Dermis blood vessel endothelial cell (primary cell): ENCODE measurements at regions not wholly inside any gene's neighbourhood (a gene's known extent, or its start where the extent isn't known, plus 50 kb on each side); places are given as distances from the start of the nearest gene placed in this dataset.
"Not testable (repeated sequence)": the region's sequence is repeated elsewhere in the genome, so short reads cannot be mapped to it uniquely, and the experiment has no call there.

Source experiments
- DNase-seq: peaks from one replicate; pipeline ENCODE4 v3.0.0; 2010

DNA sequence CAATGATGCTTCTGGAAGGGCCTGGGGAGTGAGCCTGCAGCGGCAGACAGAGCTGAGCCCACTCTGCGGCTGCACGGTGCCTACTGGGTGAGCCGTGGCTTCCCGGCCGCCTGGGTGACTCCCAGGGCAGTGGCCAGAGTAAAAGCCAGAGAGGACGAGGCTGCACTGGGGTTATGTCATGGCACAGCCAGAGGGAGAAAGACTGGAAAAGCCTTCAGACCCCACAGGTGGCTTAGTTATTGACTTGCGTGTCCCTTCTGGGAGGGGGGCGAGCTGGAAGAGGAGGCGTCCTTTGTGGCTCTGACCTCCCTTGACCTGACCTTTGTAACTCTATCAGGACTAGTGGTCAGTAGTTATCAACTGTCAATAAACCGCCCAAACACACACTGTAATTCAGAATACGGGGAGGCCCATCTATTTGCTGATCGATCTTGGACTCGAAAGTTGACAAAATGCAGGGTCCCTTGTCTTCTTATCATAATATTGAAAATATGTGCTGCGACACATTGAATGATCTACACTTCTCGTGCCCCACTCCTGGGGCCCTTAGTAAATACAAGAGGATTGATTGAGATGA, 385.9 kb upstream of the ZFHX3 start:
- no peak for DNase-seq

DNA sequence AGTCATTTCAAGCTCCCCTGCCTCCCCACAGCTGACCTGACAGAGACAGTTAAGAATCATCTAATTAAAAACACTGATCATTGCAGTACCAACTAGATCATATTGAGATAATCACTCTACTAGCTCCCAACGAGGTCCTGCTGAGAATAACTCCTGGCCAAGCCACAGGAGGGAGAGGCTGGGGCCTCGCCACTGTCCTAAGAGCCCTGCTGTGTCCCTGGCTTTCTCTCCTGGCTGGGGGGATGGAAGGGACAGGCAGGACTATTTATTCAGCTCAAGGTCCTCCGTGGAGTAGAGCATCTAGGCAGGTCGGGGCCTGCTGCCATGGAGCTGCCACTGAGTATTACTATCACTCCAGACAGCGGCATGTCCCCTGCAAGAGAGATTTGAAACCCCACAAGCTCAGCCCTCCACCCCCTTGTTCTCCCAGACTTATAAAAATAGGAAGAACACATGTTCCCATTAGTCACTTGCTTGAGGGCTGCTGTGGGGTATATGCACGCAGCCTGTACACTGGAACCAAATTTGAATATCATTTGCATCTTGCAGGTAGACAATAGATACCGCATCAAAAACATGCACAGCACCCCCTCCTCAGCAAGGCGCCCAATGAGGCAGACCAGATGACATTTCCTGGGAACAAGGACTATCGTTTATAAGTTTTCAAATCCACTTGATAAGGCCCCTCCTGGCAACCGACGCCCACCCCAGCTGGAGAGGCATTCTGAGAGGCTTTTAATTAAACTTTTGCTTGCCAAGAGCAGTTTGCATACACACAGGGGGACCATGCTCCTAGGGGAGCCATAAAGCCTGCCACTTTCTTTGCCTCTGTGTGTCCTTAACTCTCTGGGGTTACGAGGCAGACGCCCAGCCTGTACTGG, 385.2 kb upstream of the ZFHX3 start:
- DNase-seq: no peak

DNA sequence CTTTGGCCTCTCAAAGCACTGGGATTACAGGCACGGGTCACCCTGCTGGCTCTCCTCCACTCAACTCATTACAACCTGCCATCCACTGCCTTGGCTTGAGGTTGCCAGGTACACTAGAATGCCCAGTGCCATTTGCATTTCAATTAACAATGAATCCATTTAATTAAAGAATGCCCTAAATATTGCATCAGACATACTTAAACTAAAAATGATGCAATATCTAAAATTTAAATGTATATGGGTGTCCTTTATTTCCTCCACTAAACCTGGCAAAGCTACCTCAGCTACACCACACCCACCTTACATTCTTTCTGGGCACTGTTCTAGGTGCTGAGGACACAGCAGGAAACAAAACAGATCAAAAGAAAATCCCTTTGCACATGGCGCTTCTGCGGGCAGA, 382.2 kb upstream of the ZFHX3 start:
- no peak for DNase-seq

DNA sequence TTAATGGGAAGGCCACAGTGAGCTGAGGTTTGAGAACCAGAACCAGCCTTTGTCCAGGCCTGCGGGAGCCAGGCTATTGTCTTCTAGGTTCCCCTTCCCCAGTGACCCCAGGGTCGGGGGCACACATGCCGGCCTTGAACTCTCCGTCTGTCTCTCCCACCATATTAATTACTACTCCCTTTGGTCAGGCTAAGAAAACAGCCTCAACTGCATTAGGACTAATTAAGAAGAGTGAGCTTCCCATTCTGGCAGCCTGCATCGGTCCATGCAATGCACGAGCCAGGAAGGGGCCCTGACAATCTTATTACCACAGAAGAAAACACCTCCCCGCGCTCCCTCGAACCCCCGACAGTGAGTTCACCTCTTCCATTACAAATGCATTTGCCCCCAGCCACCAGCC, 380.2 kb upstream of the ZFHX3 start:
- no peak for DNase-seq

DNA sequence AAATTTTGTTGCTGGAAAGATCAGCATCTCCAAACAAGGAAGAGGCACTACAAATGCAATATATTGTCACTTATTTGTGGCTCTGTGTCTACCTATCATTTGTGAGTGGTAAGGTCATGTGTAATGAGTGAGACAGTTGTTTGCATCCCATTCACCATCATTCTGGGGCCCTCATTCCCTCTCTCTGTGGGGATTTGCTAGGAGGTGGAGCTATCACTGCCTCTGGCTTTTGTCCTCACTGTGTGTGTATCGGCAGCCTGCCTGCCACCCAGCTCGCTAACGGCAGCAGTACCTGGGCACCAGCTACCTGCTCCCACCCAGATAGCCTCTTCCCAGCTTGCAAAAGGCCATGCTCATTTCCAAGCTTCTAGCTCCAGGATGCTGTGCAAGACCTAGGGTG, 379.2 kb upstream of the ZFHX3 start:
- DNase-seq: no peak

DNA sequence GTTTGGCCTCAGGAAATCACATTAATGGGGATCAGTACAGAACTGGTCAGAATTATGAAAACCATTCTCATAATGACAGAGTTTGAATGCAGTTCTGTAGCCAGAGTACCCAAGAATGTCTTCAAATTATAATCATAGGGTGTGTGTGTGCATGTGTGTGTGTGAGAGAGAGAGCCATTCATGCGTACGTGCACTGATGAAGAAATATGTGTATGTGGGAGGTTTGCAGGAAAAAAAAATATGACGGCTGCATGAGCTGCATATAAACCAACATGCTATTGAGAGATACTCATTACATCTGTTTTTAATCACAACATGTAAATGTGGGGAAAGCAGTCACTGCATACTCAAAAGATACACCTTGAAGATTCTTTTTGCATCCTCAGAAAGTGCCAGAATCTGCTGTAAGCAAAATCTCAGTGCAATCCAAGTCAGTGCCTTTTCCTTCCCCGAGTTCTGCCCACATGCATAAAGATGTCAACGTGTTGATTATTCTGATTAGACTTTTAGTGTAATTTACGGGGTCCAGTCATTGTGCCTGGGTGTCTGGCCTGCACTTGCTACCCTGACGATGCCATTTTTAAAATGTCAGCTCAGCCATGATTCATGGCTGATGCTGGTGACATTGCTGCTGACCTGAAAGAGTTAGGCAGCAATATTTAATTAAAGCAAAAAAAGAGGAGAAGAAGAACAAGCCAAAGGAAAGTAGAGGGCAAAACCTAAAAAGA, 378.7 kb upstream of the ZFHX3 start:
- no peak for DNase-seq

DNA sequence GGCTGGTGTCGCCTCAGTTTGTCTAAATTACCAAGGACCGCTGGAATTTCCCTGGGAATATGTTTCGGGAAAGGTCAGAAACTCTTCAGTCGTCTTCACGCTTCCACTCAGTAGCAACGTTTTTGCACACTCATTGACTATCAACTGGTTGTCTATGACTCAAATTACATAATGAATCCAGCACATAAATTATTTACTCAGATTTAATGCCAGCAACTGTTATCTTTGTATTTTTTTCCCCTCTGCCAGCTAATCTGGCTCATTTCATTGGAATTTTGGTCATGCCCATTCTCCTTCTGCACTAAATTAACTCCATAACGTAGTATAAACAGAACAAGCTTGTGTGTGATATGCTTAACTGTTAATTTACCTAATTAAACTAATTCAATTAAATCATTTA, 372.7 kb upstream of the ZFHX3 start:
- DNase-seq: no peak

DNA sequence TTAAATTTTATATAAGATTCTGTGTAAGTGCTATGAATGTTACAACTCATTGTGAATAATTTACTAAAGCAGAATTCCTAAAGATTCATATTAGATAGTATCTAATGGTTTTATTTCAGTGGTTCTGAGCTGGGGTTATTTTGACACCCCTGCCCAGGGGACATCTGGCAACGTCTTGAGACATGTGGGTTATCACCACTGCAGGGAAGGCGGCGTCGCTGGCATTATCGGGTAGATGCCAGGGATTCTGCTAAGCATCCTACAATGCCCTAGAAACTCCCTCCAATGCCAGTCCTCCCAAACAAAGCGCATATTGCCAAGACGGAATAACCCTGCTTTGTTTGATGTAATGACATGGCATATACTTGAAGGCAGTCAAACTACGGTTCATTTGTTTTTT, 372.3 kb upstream of the ZFHX3 start:
- no peak for DNase-seq

DNA sequence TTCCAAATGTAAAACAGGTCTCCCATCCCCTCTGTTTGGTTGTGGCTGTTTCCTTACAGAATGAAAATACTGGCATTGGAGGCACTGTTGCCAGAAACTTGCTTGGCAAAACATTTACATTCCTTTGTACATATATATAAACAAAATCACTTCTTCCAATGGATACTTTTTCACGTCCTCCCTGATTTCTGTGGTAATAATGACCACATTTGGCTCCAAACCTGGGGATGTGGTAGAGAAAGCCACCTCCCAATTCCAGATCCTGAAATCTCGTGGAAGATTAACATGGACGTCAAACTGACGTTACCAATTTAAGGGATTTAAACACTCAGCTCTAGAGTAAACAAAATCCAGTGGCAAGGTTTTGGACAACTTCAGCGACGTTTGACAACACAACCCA, 370.8 kb upstream of the ZFHX3 start:
- DNase-seq: no peak

DNA sequence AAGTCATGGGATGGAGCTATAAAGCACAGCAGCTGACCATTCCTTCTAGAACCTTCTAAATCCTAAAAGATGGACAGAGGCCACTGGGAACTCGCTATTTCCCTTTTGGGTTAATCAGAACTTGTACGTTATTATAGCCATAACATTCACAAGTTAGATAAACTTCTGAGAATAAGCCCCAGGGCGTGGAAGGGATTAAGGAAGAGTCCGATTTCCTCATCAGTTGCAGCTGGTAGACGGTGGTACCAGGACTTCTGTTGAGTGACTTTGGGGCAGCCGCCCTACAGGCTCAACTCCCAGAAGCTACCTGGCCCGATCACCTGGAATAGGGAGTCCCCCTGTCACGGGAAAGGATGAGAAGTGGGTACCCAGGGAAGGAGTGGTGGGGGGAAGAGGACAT, 370.1 kb upstream of the ZFHX3 start:
- DNase-seq: no peak

DNA sequence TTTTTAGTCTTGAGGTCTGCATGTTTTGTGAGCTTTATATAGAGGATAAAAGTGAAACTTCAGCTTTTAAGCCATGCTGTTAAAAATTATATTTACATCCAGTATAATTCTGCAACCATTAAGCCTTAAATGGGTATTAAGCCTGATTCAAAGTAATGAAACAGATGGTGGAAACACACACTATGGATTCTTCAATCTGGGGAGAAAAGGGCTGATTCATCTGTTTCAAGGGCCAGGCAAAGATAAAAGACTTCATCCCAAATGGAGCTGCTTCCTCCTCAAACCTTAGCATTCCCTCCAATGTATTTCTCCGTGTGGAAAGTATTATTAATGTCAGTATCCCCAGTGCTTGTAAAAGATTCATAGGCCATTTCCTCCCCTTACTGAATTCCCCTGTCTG, 367.4 kb upstream of the ZFHX3 start:
- DNase-seq: no peak

DNA sequence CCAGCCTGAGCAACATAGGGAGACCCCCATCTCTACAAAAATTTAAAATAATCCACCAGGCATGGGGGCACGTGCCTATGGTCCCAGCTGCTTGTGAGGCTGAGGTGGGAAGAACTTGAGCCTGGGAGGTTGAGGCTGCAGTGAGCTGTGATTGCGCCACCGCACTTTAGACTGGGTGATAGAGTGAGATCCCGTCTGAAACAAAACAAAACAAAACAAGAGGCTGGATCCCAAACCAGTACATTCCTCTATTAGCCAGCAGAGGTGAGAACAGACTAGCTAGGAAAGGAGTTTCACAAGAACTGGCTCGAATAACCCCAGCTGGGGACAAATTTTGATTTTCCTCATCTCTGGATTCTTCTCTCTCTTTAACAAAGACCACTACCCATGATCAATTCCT, 366.7 kb upstream of the ZFHX3 start:
- no peak for DNase-seq

DNA sequence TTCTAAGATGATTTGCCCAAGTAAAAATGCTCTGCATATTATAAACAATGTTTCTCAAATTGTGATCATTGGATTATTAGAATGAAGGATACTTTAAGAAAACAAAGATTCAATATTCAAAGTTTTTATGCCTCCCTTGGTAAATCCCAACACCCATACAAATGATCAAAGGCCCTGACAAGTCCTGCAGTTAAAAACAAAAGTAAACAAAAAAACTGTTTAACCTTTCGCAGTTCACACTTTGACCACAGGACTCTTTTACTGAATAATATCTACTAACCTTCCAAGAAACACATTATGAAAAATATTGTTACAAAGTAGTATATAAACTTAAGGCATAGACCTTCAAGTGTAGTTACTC, 365.9 kb upstream of the ZFHX3 start:
- DNase-seq: no peak

DNA sequence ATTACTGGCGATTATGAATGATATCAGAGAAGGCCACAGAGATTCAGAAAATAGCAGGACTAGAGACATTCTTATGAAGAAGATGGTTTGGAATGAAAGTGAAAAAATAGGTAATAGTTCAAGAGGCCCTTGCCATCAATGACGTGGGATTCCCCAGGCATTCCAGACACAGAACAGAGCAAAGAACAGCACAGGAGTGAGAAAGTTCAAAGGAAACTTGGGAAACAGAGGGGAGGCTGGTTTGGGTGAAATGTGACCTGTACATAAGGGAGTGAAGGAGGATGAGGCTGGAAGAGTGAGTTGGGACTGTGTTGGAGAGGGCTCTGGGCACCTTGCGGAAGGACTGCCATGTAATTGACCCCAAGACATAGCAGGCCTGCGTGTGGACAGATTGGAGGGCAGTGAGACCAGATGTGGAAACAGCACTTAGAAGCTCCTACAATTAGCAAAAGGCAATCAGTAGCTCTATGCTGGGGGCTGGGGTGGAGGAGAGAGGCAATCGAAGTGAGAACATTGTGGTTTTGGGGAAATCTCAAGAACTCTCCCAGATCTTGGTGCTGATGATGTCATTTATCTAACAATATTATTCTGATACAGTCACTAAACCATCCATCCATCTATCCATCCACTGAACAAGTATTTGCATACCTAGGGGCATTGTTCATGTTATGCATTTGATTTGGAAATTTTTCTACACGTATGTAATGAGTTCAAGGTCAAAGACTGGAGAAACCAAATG, 365.3 kb upstream of the ZFHX3 start:
- no peak for DNase-seq

DNA sequence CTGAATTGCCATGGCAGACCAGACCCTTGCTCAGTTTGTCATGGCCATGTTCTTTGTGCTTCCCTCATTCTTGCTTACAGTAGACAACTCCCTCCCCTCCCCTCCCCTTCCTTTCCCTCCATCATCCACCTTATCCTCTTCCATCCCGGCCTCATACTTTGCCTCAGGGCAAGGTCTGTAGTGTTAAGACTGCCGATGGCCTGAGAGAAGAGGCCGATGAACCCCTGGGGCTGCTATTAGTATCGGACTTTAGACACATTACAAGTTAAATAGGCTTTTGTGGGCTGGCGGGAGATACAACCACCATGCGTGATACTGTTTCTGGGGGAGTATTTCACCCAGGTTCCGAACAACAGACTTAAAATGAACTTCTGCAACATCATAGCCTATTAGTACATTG, 364.5 kb upstream of the ZFHX3 start:
- DNase-seq: no peak

DNA sequence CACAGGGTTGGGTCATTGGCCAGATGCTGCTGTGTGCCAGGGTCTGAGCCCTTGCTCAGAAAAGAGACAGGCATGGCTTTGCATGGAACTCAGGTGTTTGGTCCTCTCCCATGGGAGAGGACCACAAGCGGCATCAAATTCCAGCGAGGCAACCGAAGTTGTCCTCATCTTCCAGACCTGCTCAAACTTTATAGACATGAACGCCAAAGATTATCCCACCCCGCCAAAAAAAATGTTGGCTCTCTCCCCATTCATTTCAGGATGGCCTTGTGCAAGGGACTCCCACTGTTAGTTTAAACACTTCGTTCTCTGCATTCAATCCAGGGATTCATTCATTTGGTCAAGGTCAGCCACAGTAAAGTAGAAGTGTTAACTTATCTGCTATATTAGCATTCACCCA, 360.8 kb upstream of the ZFHX3 start:
- no peak for DNase-seq

DNA sequence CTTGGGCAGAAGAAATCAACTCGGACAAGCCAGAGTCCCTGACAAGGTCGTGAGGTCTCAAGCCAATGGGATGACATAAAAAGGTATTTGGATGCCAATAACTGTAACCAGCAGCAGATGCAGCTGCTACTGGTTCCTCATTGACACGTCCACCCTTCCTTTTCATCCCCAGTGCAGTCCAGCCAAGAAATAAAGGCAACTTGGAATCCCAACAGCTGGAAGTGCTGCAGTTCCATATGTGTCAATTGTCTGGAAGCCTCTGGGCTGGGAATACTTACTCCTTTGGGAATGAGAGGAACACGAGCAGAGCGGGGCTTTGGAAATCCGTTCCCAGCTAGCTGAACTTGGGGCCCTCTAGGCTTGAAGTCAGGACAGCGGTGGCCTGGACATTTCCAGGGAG, 360.4 kb upstream of the ZFHX3 start:
- DNase-seq: no peak

DNA sequence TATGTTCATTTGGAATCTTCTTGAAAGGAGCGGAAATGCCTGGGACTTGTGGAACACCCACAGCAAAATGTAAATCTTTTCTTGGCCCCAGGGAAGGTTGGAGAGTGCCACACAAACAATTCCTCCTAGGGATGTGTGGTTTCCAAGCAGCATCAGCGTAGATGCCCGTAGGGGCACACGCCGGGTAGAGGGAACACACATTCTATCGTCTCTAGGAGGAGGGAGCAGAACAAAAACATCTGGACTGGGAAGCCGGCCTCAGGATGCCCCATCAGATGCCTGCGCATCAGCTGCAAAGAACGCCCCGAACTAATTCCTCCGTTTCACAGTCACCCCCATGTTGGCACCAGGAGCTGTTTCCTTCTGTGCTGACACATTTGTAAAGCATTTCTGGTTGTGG, 357.9 kb upstream of the ZFHX3 start:
- DNase-seq: no peak

DNA sequence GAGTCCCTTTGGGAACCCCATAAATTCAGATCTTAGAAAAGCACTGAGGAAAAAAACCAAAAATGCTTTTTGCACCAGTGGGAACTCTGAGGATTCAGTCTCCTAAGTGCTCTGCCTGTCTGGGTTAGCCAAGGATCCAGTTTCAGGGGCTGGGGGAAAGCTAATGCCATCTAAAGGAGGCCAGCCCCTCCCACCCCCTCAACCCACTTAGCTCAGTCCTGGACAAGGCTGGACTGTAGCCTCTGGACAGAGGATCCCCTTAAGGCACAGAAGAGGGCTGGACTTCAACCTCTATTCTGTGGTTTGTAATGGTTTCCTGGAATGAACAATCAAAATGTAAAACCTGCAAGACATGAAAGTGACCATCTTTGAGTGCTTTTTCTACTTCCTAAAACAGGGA, 356.1 kb upstream of the ZFHX3 start:
- DNase-seq: no peak

DNA sequence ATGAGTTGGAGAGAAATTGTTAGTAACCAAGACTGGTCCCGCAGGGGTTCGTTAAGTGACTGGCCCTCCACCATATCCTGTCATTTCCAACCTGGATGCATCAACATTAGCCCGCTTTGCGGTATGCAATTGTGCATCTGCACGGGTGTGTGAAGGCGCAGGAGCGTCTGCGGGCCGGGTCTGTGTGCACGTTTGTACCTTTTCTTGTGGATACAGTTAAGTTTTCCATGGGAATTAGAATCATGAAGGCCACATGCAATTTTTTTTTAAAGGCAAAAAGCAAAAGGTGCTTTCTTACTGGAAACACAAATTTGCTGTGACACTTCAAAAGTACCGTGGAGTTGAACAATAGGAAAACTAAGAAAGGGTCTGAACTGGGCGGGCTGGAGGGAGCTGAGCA, 355.4 kb upstream of the ZFHX3 start:
- no peak for DNase-seq

DNA sequence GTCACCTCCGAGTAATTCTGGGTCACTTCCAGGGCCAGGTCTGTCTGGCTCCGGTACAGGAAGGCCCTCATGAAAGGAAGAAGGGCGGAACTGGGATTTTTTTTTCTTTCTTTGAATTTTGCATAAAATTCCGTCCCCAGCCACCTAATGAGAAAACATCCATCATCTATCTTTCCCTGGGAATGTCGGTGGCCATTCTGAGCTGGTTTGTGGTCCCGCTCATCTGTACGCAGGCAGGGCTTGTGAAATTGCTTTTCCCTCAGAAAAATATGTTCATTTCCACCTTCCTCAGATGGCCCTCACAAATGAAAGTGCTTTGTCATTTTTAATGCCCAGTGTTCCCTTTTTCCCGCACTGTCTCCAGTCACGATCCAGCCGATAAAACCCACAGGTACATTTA, 353.0 kb upstream of the ZFHX3 start:
- DNase-seq: no peak

DNA sequence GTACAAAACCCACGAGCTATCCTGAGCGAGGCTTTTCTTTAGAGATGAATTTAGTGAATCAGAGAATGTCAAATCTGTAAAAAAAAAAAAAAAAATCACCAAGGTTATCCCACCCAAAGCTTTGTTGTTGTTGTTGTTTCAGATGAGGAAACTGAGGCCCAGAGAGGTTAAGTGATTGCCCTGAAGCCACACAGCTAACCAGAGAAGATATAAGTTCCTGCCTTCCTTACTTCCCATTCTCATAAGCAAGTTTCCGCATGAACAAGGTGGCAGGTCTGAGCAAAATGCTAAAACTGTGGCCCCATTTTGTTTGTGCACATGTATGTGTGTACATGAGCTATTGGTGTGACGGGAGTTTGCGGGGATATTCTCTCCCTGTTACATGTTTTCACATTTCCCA, 352.1 kb upstream of the ZFHX3 start:
- DNase-seq: no peak

DNA sequence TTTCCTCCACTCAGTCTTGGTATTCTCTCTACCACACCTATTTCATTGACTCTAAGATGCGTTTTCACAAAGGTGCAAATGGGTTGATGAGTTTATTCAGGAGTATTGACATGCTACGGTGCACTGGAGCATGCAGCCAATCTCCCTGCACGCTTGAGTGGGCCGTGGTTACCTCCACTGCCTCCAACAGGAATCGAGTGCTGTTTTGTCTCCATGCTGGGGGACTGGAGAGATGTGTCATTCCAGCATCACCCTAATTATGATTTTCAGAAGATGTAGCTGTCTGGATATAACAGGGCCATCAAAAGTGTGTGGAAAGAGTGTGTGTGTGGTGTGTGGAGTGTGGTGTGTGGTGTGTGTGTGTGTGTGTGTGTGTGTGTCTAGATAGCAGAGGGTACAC, 351.6 kb upstream of the ZFHX3 start:
- DNase-seq: no peak

DNA sequence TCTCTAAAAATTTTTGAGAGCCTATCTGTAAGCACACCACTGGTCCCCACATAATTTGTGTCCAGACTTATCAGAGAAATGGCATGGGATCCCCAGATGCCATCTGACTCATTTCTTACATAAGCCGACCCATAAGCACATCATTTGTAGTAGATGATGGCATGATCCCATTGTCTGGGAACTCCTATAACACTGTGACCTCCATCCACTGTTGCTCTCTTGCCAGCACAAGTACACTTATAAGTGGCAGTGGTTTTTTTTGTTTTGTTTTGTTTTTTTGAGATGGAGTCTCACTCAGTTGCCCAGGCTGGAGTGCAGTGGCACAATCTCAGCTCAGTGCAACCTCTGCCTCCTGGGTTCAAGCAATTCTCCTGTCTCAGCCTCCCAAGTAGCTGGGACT, 350.7 kb upstream of the ZFHX3 start:
- DNase-seq: not testable (repeated sequence)
